GM19395 (cell line): ENCODE measurements at regions not wholly inside any gene's neighbourhood (a gene's known extent, or its start where the extent isn't known, plus 50 kb on each side); places are given as distances from the start of the nearest gene placed in this dataset.

ENCODE experiments used
- ATAC-seq: cut with Tn5 transposase; IDR thresholded peaks from one replicate; pipeline ENCODE4 v1.9.1; 2021; ENCODE audit warnings: mild to moderate bottlenecking, moderate library complexity; ENCODE audit not compliant: unreplicated experiment

- ATAC-seq, result no peak
Observed at GRCh38 chr2:15763822-15764682, 172.4 kb downstream of the DDX1 start.

DNA sequence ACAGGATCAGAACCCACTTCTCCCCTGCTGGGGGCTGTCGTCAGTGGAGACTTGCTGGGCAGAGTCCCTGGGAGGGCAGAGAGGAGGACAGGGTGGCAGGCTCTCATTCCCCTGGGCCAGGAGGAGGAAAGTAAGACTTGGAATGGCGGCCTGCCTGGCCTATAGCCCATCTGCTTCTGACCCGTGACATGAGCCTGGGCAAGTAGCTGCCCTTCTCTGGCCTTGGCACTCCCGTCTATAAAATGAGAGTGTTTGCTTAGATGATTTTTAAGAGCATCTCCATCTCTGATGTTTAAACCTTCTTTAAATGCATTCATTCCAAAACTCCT is 173.0 kb downstream of the DDX1 start:
- no peak for ATAC-seq

DNA sequence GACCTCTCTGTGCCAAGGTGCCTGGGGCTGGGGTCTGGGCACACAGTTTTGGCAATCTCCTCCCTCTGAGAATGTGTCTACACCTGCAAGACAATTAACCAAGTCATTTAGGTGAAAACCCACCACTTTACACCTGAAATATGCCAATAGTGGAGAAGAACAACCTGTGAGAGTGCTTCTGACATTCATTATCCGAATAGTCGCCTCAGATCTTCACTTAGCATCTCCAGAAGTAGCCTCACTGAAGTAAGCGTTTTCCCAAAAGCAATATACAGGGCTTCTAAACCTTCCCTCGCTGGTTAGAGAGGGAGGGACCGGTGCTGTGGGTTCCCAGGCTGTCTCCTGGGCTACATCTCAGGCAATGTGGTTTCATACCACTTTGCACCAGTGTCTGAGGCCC is 173.5 kb downstream of the DDX1 start:
- no peak for ATAC-seq

- ATAC-seq, result no peak
Observed at GRCh38 chr2:15765686-15766302, 174.1 kb downstream of the DDX1 start.

DNA sequence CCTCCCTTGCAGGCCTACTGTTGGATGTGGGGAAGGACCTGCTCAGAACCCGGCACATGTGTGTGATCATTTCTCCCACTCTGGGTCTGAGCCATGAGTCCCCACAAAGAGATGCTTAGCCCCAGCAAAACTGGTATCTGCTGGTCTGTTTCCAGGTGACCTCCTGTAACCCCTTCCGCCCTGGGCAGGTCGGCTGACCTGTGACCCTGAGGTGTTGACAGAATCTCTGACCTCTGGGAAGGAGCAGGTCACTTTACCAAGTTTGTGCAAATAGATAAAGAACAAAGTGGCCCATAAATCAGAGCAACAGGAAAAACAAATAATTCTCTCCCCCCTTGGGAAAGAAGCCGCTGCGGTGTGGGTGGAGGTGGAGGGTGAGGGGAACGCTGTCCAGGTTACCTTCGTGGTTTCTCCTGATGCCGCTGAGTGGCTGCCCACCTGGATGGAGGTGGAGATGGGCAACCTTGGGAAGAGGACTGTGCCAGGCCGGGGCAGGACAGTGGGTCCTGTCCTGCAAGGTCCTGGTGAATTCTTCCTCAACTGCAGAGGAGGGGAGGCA is 174.0 kb upstream of the MYCN start:
- ATAC-seq, result no peak

DNA sequence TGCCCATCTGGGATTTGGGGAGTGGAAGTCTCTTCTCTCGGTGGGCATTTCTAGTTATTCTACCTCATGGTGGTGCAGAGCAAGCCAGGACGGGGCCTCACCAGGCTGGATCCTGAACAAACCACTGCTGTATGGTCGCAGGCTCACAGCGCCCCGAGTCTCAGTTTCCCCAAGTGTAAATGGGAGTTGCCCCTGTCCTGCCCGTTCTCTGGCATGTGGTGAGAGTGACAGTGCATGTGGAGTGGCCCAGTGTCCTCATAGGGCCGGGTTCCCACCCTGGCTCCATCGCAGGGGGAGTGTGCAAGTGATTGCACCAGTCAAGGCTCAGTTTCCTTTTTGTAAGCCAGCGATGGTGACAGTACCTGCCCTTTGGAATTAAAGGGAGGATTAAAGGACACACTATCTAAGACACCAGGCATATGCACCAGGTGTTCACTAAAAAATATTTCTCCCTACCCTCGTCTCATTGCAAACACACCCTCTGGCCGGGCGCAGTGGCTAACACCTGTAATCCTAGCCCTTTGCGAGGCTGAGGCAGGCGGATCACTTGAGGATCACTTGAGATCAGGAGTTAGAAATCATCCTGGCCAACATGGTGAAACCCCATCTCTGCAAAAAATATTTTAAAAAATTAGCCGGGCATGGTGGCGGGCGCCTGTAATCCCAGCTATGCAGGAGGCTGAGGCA is 173.3 kb upstream of the MYCN start:
- no peak for ATAC-seq

- no peak for ATAC-seq
Observed at GRCh38 chr2:15767679-15768078, 172.7 kb upstream of the MYCN start.

DNA sequence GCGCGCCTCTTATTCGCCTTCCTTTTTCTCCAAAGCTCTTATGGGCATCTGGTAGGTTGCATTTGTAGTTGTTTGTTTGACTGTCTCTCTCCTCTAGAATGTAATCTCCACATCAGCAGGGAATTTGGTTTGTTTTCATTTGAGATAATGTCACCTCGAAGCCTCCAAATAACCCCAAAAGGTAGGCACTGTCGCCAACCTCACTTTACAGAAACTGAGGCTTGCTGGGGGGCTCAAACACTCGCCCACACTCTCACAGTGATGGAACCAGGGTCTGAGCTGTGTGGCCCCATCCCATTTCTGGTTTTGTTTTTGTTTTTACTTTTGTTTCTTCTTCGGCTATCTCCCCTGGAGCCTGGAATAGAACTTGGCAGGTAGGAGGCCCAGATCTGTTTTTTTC is 172.2 kb upstream of the MYCN start:
- no peak for ATAC-seq

DNA sequence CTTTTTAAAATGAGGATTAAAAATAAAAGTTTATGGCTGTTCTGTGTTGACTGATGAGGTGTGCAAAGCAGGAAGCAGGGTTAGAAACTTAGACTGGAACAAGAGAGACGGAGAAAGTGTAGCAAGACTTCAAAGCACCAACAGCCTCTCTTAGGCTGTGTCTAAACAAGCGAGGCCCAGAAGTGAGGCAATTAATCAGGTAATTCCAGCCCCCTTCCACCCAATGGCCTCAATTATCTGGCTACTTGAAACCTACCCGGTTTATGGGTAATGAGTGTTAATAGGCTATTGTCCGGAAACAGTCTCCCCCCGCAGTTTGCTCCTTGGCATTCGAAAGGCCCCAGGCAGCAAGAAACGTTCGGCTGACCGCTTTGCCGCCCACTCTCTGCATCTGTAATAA is 171.7 kb upstream of the MYCN start:
- no peak for ATAC-seq

DNA sequence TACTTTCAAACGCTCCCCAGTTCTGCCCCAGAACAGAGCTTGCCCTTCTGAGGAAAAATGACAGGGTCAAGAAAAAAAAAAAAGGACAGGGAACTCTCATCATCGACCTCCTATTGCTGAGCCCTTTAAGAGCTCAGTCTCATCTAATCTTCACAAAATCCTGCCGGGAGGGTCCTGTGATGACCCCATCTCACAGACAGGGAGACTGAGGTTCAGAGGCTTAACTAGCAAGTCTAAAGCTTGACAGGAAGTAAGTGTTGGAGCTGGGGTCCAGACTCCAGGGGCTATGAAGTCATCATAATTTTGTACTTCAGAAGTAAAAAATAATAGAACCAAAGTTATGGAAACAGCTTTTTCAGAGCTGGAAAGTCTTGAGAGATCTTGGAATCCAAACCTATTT is 171.1 kb upstream of the MYCN start:
- ATAC-seq, result no peak

DNA sequence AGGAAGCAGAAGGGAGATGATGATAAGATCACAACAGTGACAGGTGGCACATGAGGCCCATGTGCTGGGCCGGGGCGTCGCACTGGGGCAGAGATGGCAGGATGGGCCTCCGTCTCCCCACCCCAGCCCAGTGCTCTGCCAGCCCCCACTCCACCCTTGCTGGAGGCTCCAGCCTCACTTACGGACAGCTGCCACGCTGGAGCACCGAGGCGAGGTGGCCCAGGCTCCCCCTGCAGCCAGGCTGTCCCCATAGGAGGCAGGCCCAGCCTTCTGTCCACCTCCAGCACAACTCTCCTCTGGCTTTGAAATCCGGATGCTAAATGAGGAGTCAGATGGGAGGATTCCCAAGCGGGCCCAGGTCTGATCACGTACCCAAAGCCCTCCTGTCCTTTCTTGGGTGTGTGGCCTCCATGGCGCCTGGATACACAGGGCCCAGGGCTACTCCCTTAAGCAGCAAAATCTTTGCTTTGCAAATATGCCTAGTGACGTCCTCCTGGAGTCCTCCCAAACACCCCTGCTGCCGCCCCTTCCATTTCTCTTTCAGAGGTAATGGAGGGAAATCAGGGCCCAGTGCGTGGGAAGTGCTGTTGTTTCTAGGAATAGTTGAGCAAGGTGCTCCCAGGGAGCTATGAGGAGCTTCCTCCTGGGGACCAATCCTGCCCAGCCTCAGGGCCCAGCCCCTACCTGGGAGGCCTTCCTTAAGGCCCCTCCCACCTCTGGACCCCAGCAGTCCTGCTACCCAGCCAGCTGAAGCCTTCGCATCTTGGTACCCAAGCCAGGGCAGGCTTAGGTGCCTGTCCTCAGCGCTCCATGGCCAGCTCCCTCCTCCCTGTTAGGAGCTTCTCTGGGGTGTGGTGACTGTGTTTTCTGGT is 170.4 kb upstream of the MYCN start:
- ATAC-seq, result no peak

DNA sequence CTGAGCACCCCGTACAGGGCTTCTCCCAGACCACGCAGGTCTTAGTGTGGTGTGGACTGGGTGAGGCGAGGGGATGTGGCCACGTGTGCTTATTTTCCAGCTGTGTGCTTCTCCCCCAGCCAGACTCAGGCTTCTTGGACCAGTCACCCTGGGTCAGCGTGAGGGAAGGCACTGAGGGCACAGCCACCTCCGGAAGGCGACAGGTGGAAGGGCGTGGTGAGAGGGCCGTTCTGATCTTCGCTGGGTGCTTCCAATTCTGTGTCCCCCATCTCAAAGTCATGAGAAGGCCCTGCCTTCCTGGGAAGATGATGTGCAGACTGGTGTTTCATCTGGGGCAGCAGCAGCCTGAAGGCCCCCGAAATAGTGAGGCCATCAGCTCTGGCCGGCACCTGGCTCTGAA is 169.7 kb upstream of the MYCN start:
- ATAC-seq, result no peak

DNA sequence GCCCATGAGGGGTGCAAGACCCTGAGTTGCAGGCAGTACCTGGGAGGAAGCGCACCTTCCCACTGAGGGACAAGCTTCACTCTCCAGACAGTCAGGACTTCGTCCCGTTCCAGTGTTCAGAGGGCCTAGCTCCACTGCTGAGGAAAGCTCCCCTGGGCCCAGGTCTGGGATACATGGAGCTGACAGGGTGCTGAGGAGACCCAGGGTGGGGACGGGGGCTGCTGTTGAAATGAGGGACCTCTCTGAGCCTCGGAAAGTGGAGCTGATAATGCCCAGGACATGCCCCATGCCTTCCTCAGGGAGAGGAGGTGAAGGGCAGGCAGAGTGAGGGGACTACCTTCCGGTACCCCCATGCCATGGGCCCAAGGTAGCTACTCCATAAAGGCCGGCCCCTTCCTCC is 169.2 kb upstream of the MYCN start:
- ATAC-seq, result no peak

GRCh38 chr2:15772086-15772595 is 168.2 kb upstream of the MYCN start:
- no peak for ATAC-seq

GRCh38 chr2:15772681-15773080 is 167.7 kb upstream of the MYCN start:
- ATAC-seq, result no peak

- no peak for ATAC-seq
Observed at GRCh38 chr2:15773204-15773603, 167.1 kb upstream of the MYCN start.

- no peak for ATAC-seq
Observed at GRCh38 chr2:15773846-15774245, 166.5 kb upstream of the MYCN start.

GRCh38 chr2:15775753-15776628 is 164.4 kb upstream of the MYCN start:
- no peak for ATAC-seq

- no peak for ATAC-seq
Observed at GRCh38 chr2:15776629-15776919, 163.8 kb upstream of the MYCN start.
